GM12878 (cell line): ENCODE measurements at regions not wholly inside any gene's neighbourhood (a gene's known extent, or its start where the extent isn't known, plus 50 kb on each side); places are given as distances from the start of the nearest gene placed in this dataset.

ENCODE experiments used
- ATAC-seq: fragments of 200-7000 bp; cut with Tn5 transposase; 3 replicates; pipeline ENCODE4 v1.9.1; 2020; ENCODE audit warnings: mild to moderate bottlenecking, moderate library complexity
- BruUV-seq: library from RNA; stranded (reverse); fragments of 400-500 nt; replicated peaks from 2 replicates; lab custom pipeline; 2021; lab: Mats Ljungman, UMichigan
- CTCF ChIA-PET: fragments of 300-600 bp; sonication (Branson Sonifier 250); formaldehyde crosslinking; extraction: SDS; loops from one replicate; lab custom pipeline; 2021; ENCODE audit warnings: inconsistent platforms; lab: Yijun Ruan, JAX
- POLR2A ChIA-PET: fragments of 350-600 bp; formaldehyde crosslinking; extraction: SDS; loops from one replicate; lab custom pipeline; 2021; ENCODE audit warnings: inconsistent platforms; lab: Charles Lee
- RAD21 ChIA-PET: fragments of 300-600 bp; sonication (Branson Sonifier 250); formaldehyde crosslinking; loops from one replicate; lab custom pipeline; 2023; ENCODE audit warnings: antibody characterized with exemption; ENCODE audit not compliant: unreplicated experiment; lab: Charles Lee
- SMC1A ChIA-PET: fragments of 300-600 bp; sonication (Branson Sonifier 250); formaldehyde crosslinking; loops from one replicate; lab custom pipeline; 2023; ENCODE audit not compliant: unreplicated experiment, uncharacterized antibody; lab: Charles Lee
- DNase-seq: peaks from one replicate; pipeline ENCODE4 v3.0.0-alpha.2; 2011; ENCODE audit warnings: low read depth, low spot score
- FAIRE-seq: peaks from 3 replicates; lab custom pipeline; 2011; peaks lifted over from hg19 to GRCh38; lab: Jason Lieb, UNC
- H2AFZ ChIP-seq: 2 replicates; pipeline ENCODE4 v1.6.0; 2011; ENCODE audit warnings: low read depth, low read length, control low read depth; ENCODE audit not compliant: control insufficient read depth
- H3K27ac ChIP-seq: 2 replicates; pipeline ENCODE4 v1.5.1; 2011; ENCODE audit warnings: control low read depth; ENCODE audit not compliant: control insufficient read depth, insufficient read depth
- H3K27me3 ChIP-seq, 2 experiments: replicated peaks in 1 of 2; 2 replicates each; pipeline versions ENCODE4 v1.6.0 to v1.6.1; 2011; ENCODE audit warnings: low read length in 1 of 2; ENCODE audit not compliant: control insufficient read depth in 2 of 2, insufficient read depth in 2 of 2
- H3K36me3 ChIP-seq, 2 experiments: 2 replicates each; pipeline ENCODE4 v1.5.1; 2011; ENCODE audit warnings: low read length in 1 of 2; ENCODE audit not compliant: control insufficient read depth in 2 of 2, insufficient read depth in 2 of 2
- H3K4me1 ChIP-seq: 2 replicates; pipeline ENCODE4 v1.6.1; 2011; ENCODE audit warnings: mild to moderate bottlenecking, low read length, moderate library complexity, mixed read lengths; ENCODE audit not compliant: control insufficient read depth, insufficient read depth
- H3K4me2 ChIP-seq: 2 replicates; pipeline ENCODE4 v1.6.0; 2011; ENCODE audit warnings: control low read depth; ENCODE audit not compliant: control insufficient read depth, insufficient read depth
- H3K4me3 ChIP-seq: fragments of 200-600 bp; sonication (generic); 2 replicates; pipeline ENCODE4 v1.5.1; 2016
- H3K79me2 ChIP-seq: 2 replicates; pipeline ENCODE4 v1.6.0; 2011; ENCODE audit warnings: low read length; ENCODE audit not compliant: control insufficient read depth, insufficient read depth
- H3K9ac ChIP-seq: 2 replicates; pipeline ENCODE4 v1.8.0; 2011; ENCODE audit warnings: low read length, control low read depth, mixed read lengths; ENCODE audit not compliant: control insufficient read depth, insufficient read depth
- H3K9me3 ChIP-seq: replicated peaks from 3 replicates; pipeline ENCODE4 v1.5.1; 2011; ENCODE audit warnings: mild to moderate bottlenecking, low read length; ENCODE audit not compliant: control insufficient read depth, insufficient read depth
- H4K20me1 ChIP-seq: 2 replicates; pipeline ENCODE4 v1.6.0; 2011; ENCODE audit not compliant: control insufficient read depth, insufficient read depth
- BRCA1 ChIP-seq: IDR thresholded peaks from 2 replicates; pipeline ENCODE4 v1.6.1; 2011; ENCODE audit warnings: low read depth, low read length, improper control_type of control experiment
- E2F4 ChIP-seq: IDR thresholded peaks from 2 replicates; pipeline ENCODE4 v1.6.1; 2012; ENCODE audit warnings: low read depth, low read length, improper control_type of control experiment
- EGR1 ChIP-seq, 2 experiments: IDR thresholded peaks; 1 replicate in 1 of 2; 2 replicates in 1 of 2; pipeline ENCODE4 v1.6.1; 2011 to 2012; ENCODE audit warnings: low read depth in 2 of 2, low read length in 2 of 2, borderline replicate concordance in 1 of 2, mild to moderate bottlenecking in 1 of 2, moderate library complexity in 1 of 2
- FOXM1 ChIP-seq: IDR thresholded peaks from 2 replicates; pipeline ENCODE4 v1.6.1; 2012; ENCODE audit warnings: low read depth, mild to moderate bottlenecking, inconsistent platforms, low read length, moderate library complexity
- GABPA ChIP-seq: IDR thresholded peaks from 2 replicates; pipeline ENCODE4 v1.6.1; 2014; ENCODE audit warnings: antibody characterized with exemption, low read depth, mild to moderate bottlenecking, inconsistent platforms
- HDGF ChIP-seq: fragments of 450-650 bp; IDR thresholded peaks from 2 replicates; pipeline ENCODE4 v1.6.1; 2016; ENCODE audit warnings: antibody characterized with exemption
- MEF2B ChIP-seq: fragments of 450-650 bp; IDR thresholded peaks from 2 replicates; pipeline ENCODE4 v1.6.1; 2018; ENCODE audit warnings: mild to moderate bottlenecking, moderate library complexity; ENCODE audit not compliant: partially characterized antibody, poor library complexity, severe bottlenecking
- NR2C2 ChIP-seq: IDR thresholded peaks from 2 replicates; pipeline ENCODE4 v1.6.1; 2011; ENCODE audit warnings: borderline replicate concordance, low read depth; ENCODE audit not compliant: control insufficient read depth, insufficient read length
- POLR2AphosphoS5 ChIP-seq: IDR thresholded peaks from 2 replicates; pipeline ENCODE4 v1.6.1; 2011; ENCODE audit warnings: mild to moderate bottlenecking, low read length, inconsistent platforms
- RAD51 ChIP-seq: fragments of 450-650 bp; IDR thresholded peaks from 2 replicates; pipeline ENCODE4 v1.6.1; 2016; ENCODE audit warnings: moderate library complexity, mild to moderate bottlenecking, inconsistent platforms
- RELB ChIP-seq: fragments of 450-650 bp; IDR thresholded peaks from 2 replicates; pipeline ENCODE4 v1.6.1; 2017; ENCODE audit warnings: low read depth, mild to moderate bottlenecking, moderate library complexity
- SMC3 ChIP-seq: IDR thresholded peaks from 2 replicates; pipeline ENCODE4 v1.6.1; 2011; ENCODE audit warnings: low read length, improper control_type of control experiment, borderline replicate concordance
- SP1 ChIP-seq: IDR thresholded peaks from one replicate; pipeline ENCODE4 v1.6.1; 2011; ENCODE audit warnings: low read depth, low read length
- SRF ChIP-seq, 2 experiments: IDR thresholded peaks; 2 replicates each; pipeline ENCODE4 v1.6.1; 2011; ENCODE audit warnings: low read depth in 2 of 2, low read length in 2 of 2, mild to moderate bottlenecking in 1 of 2, moderate library complexity in 1 of 2
- STAT3 ChIP-seq: IDR thresholded peaks from 2 replicates; pipeline ENCODE4 v1.6.1; 2011; ENCODE audit warnings: low read depth, low read length, improper control_type of control experiment
- WRNIP1 ChIP-seq: IDR thresholded peaks from 2 replicates; pipeline ENCODE4 v1.6.1; 2011; ENCODE audit warnings: low read depth, low read length, improper control_type of control experiment, borderline replicate concordance
- ZNF274 ChIP-seq: IDR thresholded peaks from one replicate; pipeline ENCODE4 v1.8.0; 2011; ENCODE audit not compliant: insufficient read length, insufficient read depth
- WGBS: methylation state at CpG from one replicate; pipeline ENCODE4 v1.1.6; 2016; ENCODE audit warnings: low lambda C conversion rate; ENCODE audit not compliant: insufficient replicate concordance, insufficient coverage; ENCODE audit errors: missing lambda C conversion rate; 5-methylcytosine and 5-hydroxymethylcytosine counted together
- in situ Hi-C: fragments of 300-500 bp; cut with MboI; formaldehyde crosslinking; loops from 9 replicates; pipeline ENCODE4 v1.14.3; 2018; ENCODE audit warnings: mixed read lengths
- intact Hi-C: fragments of 100-400 bp; cut with micrococcal nuclease; formaldehyde crosslinking; loops from one replicate; pipeline ENCODE4 v1.14.2; 2022; ENCODE audit not compliant: unreplicated experiment

- intact Hi-C loops (no loop called here), in situ Hi-C loops (no loop called here)
- Histone ChIP-seq H3K4me1 (no peaks in the 10 kb centered on the region), H3K4me2 (no peak overlapping the region), H3K4me3 (no peak overlapping the region), H3K79me2 (no peaks in the 10 kb centered on the region), H3K9me3 (no peaks in the 10 kb centered on the region), H3K27me3 (no peaks in the 10 kb centered on the region), H4K20me1 (no peaks in the 10 kb centered on the region), H3K27ac (no peak overlapping the region), H3K9ac (no peak overlapping the region)
- ChIA-PET RAD21 (no interaction called here), SMC1A (interaction anchor here (1.0 kb wide), 1 partner anchor 10 kb away, joined by 3 read pairs; no protein-coding TSS in a partner anchor), CTCF (no interaction called here), POLR2A (no interaction called here)
- 84% methylated on average over 1 of the region's 1 CpG for WGBS
- no peak for FAIRE-seq
- no peak for DNase-seq
- ATAC-seq, result no peak
- TF ChIP-seq GABPA (no peak), SMC3 (no peak), RELB (no peak), STAT3 (no peak), SRF (IDR thresholded peaks at IDR 0.05; ENCODE audit: low read depth in 2 of 2, low read length in 2 of 2) (no peak), RAD51 (no peak), MEF2B (no peak), WRNIP1 (no peak), HDGF (no peak), ZNF274 (no peak), SP1 (no peak), EGR1 (IDR thresholded peaks at IDR 0.05; ENCODE audit: borderline replicate concordance in 1 of 2, low read depth in 2 of 2, low read length in 2 of 2) (no peak), E2F4 (no peak), BRCA1 (no peak), FOXM1 (no peak), POLR2AphosphoS5 (no peak), NR2C2 (no peak)
- TF ChIP-seq, all 136 proteins: peak for 0
- H3K36me3 ChIP-seq, result no peaks in the 10 kb centered on the region
- no peak overlapping the region for H2AFZ ChIP-seq
- no TSS peak for BruUV-seq
These were observed 399.9 kb downstream of the ELAVL2 start for GRCh38 chr9:23426144-23426543.
